IPS-18c (cell line): ENCODE measurements at regions not wholly inside any gene's neighbourhood (a gene's known extent, or its start where the extent isn't known, plus 50 kb on each side); places are given as distances from the start of the nearest gene placed in this dataset.
"Not testable (repeated sequence)": the region's sequence is repeated elsewhere in the genome, so short reads cannot be mapped to it uniquely, and the experiment has no call there.

Experiments
- H3K4me3 ChIP-seq: 2 replicates; pipeline ENCODE4 v1.7.0; 2013; ENCODE audit warnings: low read depth, mild to moderate bottlenecking, low read length, moderate library complexity; ENCODE audit not compliant: insufficient read depth
- H3K9me3 ChIP-seq: one replicate; pipeline ENCODE4 v1.6.1; 2013; ENCODE audit warnings: mild to moderate bottlenecking, low read length, moderate library complexity; ENCODE audit not compliant: control insufficient read depth, insufficient read depth

DNA sequence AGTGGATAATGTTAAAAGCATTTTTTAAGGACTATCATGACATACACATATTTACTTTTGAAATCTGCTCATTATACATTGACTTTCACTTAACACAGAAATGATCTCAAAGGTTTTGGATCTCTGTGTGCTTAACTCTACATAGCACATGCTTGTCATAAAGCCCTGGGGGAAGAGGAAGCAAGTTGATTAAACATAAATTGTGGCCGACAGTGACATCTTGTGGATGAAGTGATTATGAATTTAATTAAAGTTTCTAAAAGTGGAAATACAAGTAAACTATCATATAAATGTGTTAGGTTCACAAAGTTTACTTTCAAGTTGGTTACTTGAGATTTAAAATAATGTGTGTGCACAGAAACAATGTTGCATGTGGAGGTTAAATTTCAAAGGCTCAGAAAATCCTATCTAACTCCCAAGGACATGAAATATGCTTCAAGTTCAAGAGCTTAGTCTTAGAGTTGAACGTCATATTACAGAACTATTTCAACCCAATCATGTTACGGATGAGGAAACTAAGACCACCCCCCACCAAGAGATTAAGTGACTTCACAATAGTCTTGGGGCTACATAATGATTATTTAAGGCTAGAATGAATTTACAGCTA lies 1247.8 kb downstream of the GATA3 start:
- Histone ChIP-seq H3K4me3 (no peak overlapping the region), H3K9me3 (no peaks in the 10 kb centered on the region)

DNA sequence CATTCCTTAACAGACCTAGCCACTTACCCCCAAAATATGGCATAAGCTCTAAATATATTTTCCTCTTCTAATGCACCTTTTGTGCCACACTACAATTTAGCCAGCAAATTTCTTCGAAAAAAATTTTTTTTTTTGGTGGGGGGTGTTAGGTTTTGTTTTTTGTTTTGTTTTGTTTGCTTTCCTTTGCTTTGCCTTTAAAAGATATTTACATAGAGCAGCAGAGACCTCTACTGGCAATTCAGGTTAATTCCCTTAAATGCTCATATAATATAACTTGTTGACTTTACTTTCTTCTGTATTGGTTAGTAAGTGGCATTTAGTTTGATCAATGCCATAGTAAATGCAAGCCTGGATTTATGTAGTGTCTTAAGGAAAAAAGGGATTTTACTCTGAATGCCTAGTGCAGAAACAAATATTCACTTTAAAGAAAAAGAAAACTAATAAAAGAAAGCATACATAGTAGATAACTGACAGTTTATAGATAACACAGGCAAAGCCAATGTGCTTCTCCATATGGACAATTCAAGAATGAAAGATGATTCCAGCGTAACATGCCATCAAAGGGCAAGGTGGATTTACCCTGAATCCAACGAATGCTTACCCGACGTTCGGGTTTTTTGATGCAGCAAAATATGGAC lies 1250.6 kb downstream of the GATA3 start:
- H3K9me3 ChIP-seq = no peaks in the 10 kb centered on the region
- no peak overlapping the region for H3K4me3 ChIP-seq

DNA sequence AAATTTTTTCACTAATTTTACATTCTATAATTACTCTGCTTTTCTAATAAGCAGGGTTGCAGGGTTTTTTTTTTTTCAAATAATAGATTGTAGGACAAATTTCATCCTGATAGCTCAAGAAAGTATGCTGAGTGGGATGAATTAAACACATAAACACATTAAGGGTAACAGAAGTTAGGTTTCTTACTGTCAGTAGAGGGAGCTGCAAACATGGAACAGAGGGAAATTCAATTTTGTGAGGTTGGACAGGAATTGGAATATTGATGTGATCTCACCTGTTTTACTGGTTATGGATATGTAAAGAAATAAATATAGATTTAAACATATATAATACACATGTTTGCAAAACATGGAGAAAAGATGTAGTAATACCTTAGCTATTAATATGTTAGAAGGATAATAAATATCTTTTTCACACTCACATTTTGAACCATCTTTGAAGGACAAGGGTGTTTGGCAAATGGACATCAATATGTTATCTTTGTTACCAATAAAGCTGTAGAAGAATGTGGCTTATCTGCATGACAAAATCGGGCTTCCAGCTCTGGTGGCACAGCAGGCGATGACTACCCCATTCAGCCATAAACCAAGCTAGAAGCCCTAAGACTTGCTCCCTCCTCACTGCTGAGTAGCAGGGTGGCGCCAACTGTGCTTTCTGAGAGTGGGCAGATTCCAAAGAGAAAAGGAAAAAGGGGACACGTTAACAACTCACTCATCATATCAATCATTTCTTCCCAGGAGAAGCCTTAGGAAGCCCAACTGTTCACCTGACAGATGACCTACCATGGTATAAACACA lies 1257.4 kb downstream of the GATA3 start:
- H3K9me3 ChIP-seq = no peaks in the 10 kb centered on the region
- no peak overlapping the region for H3K4me3 ChIP-seq

DNA sequence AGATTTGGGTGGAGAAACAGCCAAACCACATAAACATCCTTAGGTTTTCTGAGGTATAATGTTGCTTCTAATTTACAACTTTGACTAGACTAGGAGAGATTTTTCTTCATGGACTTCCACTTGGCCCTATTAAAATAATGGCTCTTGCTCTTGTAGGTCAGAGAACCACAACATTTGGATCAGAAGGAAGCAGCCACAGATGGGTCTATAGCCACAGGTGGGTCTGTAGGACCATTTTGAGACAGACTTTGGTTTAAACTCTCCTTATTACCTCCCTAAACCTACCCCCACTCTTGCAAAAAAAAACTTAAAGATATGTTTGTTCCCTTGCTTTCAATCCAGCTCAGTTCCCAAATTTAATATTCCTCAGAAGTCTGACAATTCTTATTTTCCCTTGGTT lies 1260.8 kb downstream of the GATA3 start:
- Histone ChIP-seq H3K4me3 (no peak overlapping the region), H3K9me3 (no peaks in the 10 kb centered on the region)

GRCh38 chr10:9331583-9332008 lies 1277.1 kb downstream of the GATA3 start:
- no peaks in the 10 kb centered on the region for H3K9me3 ChIP-seq
- no peak overlapping the region for H3K4me3 ChIP-seq

- no peaks in the 10 kb centered on the region for H3K9me3 ChIP-seq
Observed at GRCh38 chr10:9334270-9334669, 1279.8 kb downstream of the GATA3 start.

DNA sequence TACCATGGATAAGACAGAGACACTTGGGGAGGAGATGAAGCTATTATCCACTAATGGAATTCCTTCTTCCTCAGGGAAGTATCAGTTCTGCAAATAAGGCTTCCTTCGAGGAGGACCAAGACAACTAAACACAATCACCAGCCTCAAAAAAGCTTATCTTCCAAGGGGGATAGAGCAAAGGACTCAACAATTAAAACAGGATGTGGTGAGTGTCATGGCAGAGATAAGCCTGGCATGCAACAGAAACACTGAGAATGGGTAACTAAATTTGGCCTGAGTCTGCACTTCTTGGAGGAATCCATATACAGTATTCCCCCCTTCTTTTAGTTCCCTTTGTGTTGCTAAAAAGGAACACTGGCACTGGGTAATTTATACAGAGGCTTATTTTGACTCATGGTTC lies 1285.2 kb downstream of the GATA3 start:
- Histone ChIP-seq H3K9me3 (no peaks in the 10 kb centered on the region), H3K4me3 (no peak overlapping the region)

More at GRCh38 chr10:9334270-9334669, 1279.8 kb downstream of the GATA3 start:
- no peak overlapping the region for H3K4me3 ChIP-seq

GRCh38 chr10:9342885-9343570 lies 1288.5 kb downstream of the GATA3 start:
- Histone ChIP-seq H3K4me3 (no peak overlapping the region), H3K9me3 (no peaks in the 10 kb centered on the region)

- H3K9me3 ChIP-seq, H3K4me3 ChIP-seq: not testable (repeated sequence)
Observed at GRCh38 chr10:9347933-9348332, 1293.4 kb downstream of the GATA3 start.

GRCh38 chr10:9357471-9357870 lies 1303.0 kb downstream of the GATA3 start:
- no peak overlapping the region for H3K4me3 ChIP-seq
- no peaks in the 10 kb centered on the region for H3K9me3 ChIP-seq

- H3K9me3 ChIP-seq = no peaks in the 10 kb centered on the region
- H3K4me3 ChIP-seq = no peak overlapping the region
Observed at GRCh38 chr10:9362721-9363120, 1308.2 kb downstream of the GATA3 start.

- Histone ChIP-seq H3K4me3 (no peak overlapping the region), H3K9me3 (peaks cover 2% of the 10 kb centered on the region)
Observed at GRCh38 chr10:9379183-9379582, 1324.7 kb downstream of the GATA3 start.

GRCh38 chr10:9381733-9382532 lies 1327.4 kb downstream of the GATA3 start:
- peaks cover 2% of the 10 kb centered on the region for H3K9me3 ChIP-seq

GRCh38 chr10:9382533-9382866 lies 1328.0 kb downstream of the GATA3 start:
- Histone ChIP-seq H3K4me3 (no peak overlapping the region), H3K9me3 (peaks cover 2% of the 10 kb centered on the region)

More at GRCh38 chr10:9381733-9382532, 1327.4 kb downstream of the GATA3 start:
- no peak overlapping the region for H3K4me3 ChIP-seq

- Histone ChIP-seq H3K9me3 (no peaks in the 10 kb centered on the region), H3K4me3 (no peak overlapping the region)
Observed at GRCh38 chr10:9390516-9390915, 1336.0 kb downstream of the GATA3 start.

DNA sequence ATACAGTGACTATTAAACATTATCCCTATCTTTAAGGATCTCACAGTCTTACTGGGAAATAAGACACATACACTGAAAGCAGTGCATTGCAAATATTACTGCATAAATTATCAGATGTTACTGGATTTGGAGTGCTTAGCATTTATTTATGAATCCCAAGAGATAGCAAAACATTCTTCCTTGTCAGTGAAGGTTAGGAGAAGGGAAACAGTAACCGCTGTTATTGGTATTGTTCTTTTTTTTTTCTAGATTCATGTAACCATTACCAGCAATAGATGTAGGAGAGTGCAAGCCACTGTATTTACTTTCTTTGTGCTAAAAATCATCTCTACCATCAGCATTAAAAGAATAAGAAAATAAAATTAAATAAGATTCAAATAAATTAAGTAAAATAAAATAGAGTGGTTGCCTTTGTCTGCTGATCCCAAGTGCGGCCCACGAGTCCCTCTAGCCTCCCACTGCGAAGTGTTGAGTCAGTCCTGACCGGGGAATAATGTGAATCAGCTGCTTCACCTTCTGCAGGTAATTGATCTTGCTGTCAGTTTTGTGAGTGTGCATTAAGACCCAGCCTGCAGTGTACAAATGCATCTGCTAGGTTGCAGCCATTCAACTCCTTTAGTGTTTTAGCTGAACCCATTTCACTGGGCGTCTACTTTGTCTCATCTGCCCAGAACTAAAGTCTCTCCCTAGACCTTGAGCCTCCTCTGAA lies 1344.9 kb downstream of the GATA3 start:
- H3K4me3 ChIP-seq = no peak overlapping the region
- no peaks in the 10 kb centered on the region for H3K9me3 ChIP-seq
